GM18507 (cell line): ENCODE measurements at regions not wholly inside any gene's neighbourhood (a gene's known extent, or its start where the extent isn't known, plus 50 kb on each side); places are given as distances from the start of the nearest gene placed in this dataset.

Experiments
- DNase-seq: peaks from one replicate; pipeline ENCODE4 v3.0.0; 2011; ENCODE audit warnings: low read depth; ENCODE audit not compliant: insufficient read length; ENCODE audit errors: extremely low spot score
- FAIRE-seq: peaks from 2 replicates; lab custom pipeline; 2011; peaks lifted over from hg19 to GRCh38; lab: Jason Lieb, UNC

- FAIRE-seq (no peak), DNase-seq (no peak)
These were observed 129.4 kb upstream of the TENT5D start for GRCh38 chrX:80290834-80291233.

DNA sequence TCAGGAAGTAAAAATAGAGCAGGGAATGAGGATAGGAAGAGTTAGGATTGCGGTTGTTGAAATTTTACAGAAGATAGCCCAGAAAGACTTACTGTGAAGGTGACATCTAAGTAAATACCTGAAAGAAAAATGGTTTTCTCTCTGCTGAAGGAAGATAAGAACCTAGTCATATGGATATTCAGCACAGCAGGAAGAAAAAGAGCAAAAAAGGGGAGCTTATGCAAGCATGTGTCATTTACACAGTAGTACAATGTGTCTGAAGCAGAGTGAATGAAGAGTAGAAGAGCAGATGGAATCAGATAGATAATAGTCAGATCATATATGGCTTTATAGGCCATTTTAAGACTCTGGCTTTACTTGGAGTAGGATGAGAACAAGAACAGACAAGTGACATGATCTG is 126.9 kb upstream of the TENT5D start:
- DNase-seq (no peak), FAIRE-seq (no peak)

GRCh38 chrX:80306007-80306406 is 114.2 kb upstream of the TENT5D start:
- DNase-seq (no peak), FAIRE-seq (no peak)

- no peak for DNase-seq
- FAIRE-seq: no peak
These were observed 107.8 kb upstream of the TENT5D start for GRCh38 chrX:80312448-80312847.

DNA sequence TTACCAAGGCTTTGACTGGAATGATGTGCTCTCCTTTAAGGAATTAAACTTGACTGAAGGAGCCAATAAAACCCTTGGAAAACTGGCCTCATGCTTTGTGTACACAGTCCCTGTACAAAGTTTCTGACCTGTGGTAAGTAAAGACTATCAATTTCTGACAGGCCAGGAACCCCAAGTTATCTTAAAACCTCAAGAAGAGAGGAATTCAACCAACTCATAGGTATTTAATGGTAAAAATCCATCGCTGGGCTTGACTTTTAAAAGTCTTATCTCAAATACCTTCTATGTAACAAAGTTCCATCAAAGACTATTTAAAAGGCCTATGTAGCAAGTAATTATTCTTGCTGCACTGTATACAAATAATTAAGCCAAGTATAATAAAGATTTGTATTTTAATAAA is 103.7 kb upstream of the TENT5D start:
- FAIRE-seq (no peak), DNase-seq (no peak)

GRCh38 chrX:80317646-80318045 is 102.6 kb upstream of the TENT5D start:
- no peak for FAIRE-seq
- DNase-seq: no peak

DNA sequence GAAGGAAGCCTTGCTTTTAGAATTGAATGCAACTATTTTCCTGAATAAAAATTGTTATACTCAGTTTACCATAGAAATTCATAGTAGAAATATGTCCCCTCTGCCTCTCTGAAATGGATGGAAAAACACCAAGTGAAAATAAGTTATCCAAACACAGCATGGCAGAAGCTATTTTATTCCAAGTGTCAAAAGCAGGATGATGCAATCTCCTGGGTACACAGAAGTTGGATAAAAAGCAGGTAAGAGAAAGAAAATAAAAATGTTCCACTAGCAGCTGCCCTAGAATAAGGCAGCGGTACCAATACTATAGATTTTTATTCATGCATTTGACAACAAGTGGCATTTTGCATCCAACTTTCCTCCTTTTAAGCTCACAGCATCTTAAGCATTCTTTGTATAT is 89.0 kb upstream of the TENT5D start:
- DNase-seq (no peak), FAIRE-seq (no peak)

GRCh38 chrX:80334583-80334982 is 85.7 kb upstream of the TENT5D start:
- FAIRE-seq (no peak), DNase-seq (no peak)

DNA sequence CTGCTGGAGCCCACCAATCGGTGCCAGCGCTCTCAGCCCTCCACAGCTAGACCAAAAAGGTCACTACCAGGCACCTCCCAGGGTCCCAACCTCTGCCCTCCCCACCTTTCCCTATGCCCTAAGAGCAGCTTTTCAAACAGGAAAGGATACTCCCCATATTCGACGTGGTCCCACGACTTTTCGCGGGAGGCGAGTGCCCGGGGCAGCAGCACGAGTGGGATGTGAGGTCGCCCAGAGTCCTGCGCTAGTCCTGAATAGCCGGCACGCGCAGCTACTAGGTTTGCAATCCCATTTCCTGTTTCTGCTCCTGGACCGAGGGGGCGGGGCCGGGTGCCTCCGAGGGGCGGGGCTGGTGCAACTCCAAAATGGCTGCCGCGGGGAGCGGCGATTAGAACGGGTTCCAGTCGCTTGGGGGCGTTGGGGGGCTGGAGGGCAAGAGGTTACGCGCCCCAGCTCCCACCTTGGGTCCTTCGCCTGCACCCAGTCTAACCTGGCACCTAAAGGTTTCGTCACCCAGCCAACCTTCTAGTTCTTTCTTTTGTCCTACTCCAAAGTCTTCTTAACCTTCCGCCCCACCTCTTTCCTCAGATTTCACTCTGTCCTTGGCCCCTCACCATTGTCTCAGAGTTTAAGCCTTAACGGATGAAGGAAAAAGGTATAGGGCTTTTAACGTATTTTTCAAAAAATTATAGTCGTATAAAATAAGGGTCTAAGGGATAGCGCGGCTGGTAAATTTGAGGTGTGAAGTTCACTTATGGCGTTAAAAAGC is 85.0 kb upstream of the TENT5D start:
- DNase-seq (no peak), FAIRE-seq (no peak)

DNA sequence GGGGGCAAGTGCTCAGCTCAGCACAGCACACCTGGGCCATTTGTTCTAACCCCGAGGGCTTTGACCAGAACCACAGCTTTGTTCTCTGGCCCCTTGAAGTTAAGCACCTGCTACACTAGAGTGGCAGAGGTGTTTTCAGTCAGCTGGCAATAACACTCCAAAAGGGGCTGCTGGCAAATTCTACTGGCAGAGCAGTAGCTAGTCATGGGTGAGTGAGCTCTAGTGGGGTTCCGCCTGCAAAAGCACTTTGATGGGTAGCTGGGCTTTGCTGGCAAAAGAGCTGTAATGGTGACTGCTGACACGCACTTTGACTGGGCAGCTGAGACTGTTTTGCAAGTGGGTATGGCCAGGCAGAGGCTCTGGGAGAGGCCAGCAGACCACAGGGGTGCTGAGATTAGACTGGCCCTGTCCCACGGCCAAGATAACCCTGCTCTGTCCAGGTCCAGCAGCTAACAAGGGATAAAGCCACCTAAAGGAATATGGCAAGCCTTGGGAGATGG is 65.2 kb upstream of the TENT5D start:
- no peak for FAIRE-seq

More for the DNA sequence above, 65.2 kb upstream of the TENT5D start:
- DNase-seq: no peak
